ENCODE measurements at regions not wholly inside any gene's neighbourhood (a gene's known extent, or its start where the extent isn't known, plus 50 kb on each side); places are given as distances from the start of the nearest gene placed in this dataset.

DNA sequence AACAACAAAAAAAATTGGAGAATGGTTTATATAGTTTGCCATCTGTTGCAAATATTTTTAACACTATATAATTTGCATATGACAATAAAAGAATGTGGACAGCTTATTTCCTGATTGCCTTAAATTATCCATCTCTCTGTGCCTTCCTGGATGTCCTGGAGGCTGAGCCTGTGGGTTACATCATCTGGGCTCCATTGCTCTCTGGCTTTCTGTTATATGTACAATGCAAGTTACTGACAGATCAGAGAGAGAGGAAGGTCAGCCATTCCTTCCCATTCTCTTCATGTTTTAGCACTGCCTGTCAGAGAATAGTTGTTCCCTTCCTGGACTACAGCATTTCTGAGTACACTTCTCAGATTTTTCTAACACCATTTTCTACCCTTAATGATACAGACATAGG, 758.3 kb upstream of the PCDH20 start:
- intact Hi-C loops (cut with DNase I): no loop called here
- Histone ChIP-seq H3K27me3 (no peaks in the 10 kb centered on the region), H3K4me3 (no peak overlapping the region), H3K9me3 (replicated peaks in 1 of 3) (no peaks in the 10 kb centered on the region), H3K36me3 (replicated peaks in 1 of 2) (no peaks in the 10 kb centered on the region), H3K4me1 (replicated peaks in 1 of 2) (no peaks in the 10 kb centered on the region), H3K27ac (no peak overlapping the region)
- DNase-seq: no peak
- TF ChIP-seq, protein P1, sequence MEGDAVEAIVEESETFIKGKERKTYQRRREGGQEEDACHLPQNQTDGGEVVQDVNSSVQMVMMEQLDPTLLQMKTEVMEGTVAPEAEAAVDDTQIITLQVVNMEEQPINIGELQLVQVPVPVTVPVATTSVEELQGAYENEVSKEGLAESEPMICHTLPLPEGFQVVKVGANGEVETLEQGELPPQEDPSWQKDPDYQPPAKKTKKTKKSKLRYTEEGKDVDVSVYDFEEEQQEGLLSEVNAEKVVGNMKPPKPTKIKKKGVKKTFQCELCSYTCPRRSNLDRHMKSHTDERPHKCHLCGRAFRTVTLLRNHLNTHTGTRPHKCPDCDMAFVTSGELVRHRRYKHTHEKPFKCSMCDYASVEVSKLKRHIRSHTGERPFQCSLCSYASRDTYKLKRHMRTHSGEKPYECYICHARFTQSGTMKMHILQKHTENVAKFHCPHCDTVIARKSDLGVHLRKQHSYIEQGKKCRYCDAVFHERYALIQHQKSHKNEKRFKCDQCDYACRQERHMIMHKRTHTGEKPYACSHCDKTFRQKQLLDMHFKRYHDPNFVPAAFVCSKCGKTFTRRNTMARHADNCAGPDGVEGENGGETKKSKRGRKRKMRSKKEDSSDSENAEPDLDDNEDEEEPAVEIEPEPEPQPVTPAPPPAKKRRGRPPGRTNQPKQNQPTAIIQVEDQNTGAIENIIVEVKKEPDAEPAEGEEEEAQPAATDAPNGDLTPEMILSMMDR (IDR thresholded peaks at IDR 0.05): no peak
- TF ChIP-seq POLR2A (IDR thresholded peaks at IDR 0.05): no peak

DNA sequence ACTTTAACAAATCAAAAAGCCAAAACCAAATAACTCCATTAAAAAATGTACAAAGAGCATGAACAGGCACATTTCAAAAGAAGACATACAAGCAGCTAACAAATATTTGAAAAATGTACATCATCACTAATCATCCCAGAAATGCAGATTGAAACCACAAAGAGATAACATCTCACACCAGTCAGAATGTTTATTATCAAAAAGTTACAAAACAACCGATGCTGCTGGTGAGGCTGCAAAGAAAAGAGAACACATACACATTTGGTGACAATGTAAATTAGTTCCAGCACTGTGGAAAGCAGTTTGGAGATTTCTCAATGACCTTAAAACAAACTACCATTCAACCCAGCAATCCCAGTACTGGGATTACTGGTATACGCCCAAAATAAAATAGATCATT, 756.0 kb upstream of the PCDH20 start:
- Histone ChIP-seq H3K9me3 (replicated peaks in 1 of 3) (no peaks in the 10 kb centered on the region), H3K27me3 (no peaks in the 10 kb centered on the region), H3K36me3 (replicated peaks in 1 of 2) (no peaks in the 10 kb centered on the region), H3K4me3 (no peak overlapping the region), H3K27ac (no peak overlapping the region), H3K4me1 (replicated peaks in 1 of 2) (no peaks in the 10 kb centered on the region)
- TF ChIP-seq, protein P1 (IDR thresholded peaks at IDR 0.05): no peak
- no peak for DNase-seq
- intact Hi-C loops (cut with DNase I): no loop called here
- WGBS, 4 donors: 89 to 94% (median 92%) methylated on average over 2 of the region's 2 CpGs

DNA sequence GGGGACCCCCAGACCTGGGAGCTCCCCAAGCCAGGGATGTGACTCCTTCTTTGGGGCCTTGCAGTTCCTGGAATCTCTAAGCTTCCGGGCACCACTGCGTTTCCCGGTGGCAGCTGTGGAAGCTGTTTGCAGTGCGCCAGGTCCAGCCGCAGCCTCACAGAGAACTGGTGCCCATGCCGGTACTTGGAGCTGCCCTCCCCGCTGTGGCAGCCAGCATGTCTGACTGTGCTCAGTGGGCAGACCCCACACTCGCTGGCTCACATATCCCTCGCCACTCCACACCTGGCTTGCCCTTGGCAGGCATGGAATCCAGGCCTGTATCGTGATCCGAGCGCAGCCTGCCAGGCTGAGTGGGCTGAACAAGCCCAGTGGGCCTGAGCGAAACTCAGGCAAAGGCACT, 753.2 kb upstream of the PCDH20 start:
- intact Hi-C loops (cut with DNase I): no loop called here
- WGBS, 4 donors: 89 to 93% (median 91%) methylated on average over 4 to 13 of the region's 13 CpGs
- no peak for TF ChIP-seq POLR2A (IDR thresholded peaks at IDR 0.05)
- TF ChIP-seq, protein P1 (IDR thresholded peaks at IDR 0.05): no peak
- Histone ChIP-seq H3K36me3 (replicated peaks in 1 of 2) (no peaks in the 10 kb centered on the region), H3K4me3 (no peak overlapping the region), H3K9me3 (replicated peaks in 1 of 3) (no peaks in the 10 kb centered on the region), H3K27ac (no peak overlapping the region), H3K27me3 (no peaks in the 10 kb centered on the region), H3K4me1 (replicated peaks in 1 of 2) (no peaks in the 10 kb centered on the region)
- DNase-seq: no peak

DNA sequence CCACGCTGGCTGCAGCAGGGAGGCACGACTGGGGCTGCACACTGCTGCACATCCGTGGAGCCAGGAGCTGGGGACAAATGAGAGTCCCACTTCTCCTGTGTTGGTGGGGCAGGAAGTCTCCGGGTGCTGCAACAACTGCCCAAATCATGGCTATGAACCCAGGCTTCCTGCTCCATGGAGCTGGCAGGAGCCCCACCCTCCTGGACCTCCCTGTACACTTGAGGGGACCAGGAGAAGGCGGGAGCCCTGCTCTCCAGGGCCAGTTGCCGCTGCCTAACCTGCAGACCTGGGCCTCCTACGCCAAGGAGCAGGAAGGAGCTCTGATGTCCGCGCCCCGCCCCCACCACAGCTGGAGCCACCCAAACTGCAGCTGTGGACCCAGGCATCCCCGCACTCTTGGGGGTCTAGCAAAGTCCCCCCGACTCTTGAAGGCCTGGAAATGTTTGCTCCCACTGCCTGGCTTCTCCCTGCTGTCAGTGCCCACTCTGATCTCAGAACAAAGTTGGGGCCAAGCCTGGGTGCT, 752.1 kb upstream of the PCDH20 start:
- intact Hi-C loops (cut with DNase I): no loop called here
- TF ChIP-seq, protein P1 (IDR thresholded peaks at IDR 0.05): no peak
- TF ChIP-seq POLR2A (IDR thresholded peaks at IDR 0.05): no peak
- no peak for DNase-seq
- Histone ChIP-seq H3K36me3 (replicated peaks in 1 of 2) (no peaks in the 10 kb centered on the region), H3K9me3 (replicated peaks in 1 of 3) (no peaks in the 10 kb centered on the region), H3K4me1 (replicated peaks in 1 of 2) (no peaks in the 10 kb centered on the region), H3K27ac (no peak overlapping the region), H3K4me3 (no peak overlapping the region), H3K27me3 (no peaks in the 10 kb centered on the region)
- WGBS, 4 donors: 82 to 96% (median 82%) methylated on average over 5 to 12 of the region's 12 CpGs
